GM12878 (cell line): ENCODE measurements at regions not wholly inside any gene's neighbourhood (a gene's known extent, or its start where the extent isn't known, plus 50 kb on each side); places are given as distances from the start of the nearest gene placed in this dataset.
A peak's percentile ranks its signal among the peaks of the same experiment; 100 is the strongest.

Source experiments
- ATAC-seq: fragments of 200-7000 bp; cut with Tn5 transposase; 3 replicates; pipeline ENCODE4 v1.9.1; 2020; ENCODE audit warnings: mild to moderate bottlenecking, moderate library complexity
- BruUV-seq: library from RNA; stranded (reverse); fragments of 400-500 nt; replicated peaks from 2 replicates; lab custom pipeline; 2021; lab: Mats Ljungman, UMichigan
- CTCF ChIA-PET: fragments of 300-600 bp; sonication (Branson Sonifier 250); formaldehyde crosslinking; extraction: SDS; loops from one replicate; lab custom pipeline; 2021; ENCODE audit warnings: inconsistent platforms; lab: Yijun Ruan, JAX
- POLR2A ChIA-PET: fragments of 350-600 bp; formaldehyde crosslinking; extraction: SDS; loops from one replicate; lab custom pipeline; 2021; ENCODE audit warnings: inconsistent platforms; lab: Charles Lee
- RAD21 ChIA-PET: fragments of 300-600 bp; sonication (Branson Sonifier 250); formaldehyde crosslinking; loops from one replicate; lab custom pipeline; 2023; ENCODE audit warnings: antibody characterized with exemption; ENCODE audit not compliant: unreplicated experiment; lab: Charles Lee
- SMC1A ChIA-PET: fragments of 300-600 bp; sonication (Branson Sonifier 250); formaldehyde crosslinking; loops from one replicate; lab custom pipeline; 2023; ENCODE audit not compliant: unreplicated experiment, uncharacterized antibody; lab: Charles Lee
- DNase-seq: peaks from one replicate; pipeline ENCODE4 v3.0.0-alpha.2; 2011; ENCODE audit warnings: low read depth, low spot score
- FAIRE-seq: peaks from 3 replicates; lab custom pipeline; 2011; peaks lifted over from hg19 to GRCh38; lab: Jason Lieb, UNC
- H2AFZ ChIP-seq: 2 replicates; pipeline ENCODE4 v1.6.0; 2011; ENCODE audit warnings: low read depth, low read length, control low read depth; ENCODE audit not compliant: control insufficient read depth
- H3K27ac ChIP-seq: 2 replicates; pipeline ENCODE4 v1.5.1; 2011; ENCODE audit warnings: control low read depth; ENCODE audit not compliant: control insufficient read depth, insufficient read depth
- H3K27me3 ChIP-seq, 2 experiments: replicated peaks in 1 of 2; 2 replicates each; pipeline versions ENCODE4 v1.6.0 to v1.6.1; 2011; ENCODE audit warnings: low read length in 1 of 2; ENCODE audit not compliant: control insufficient read depth in 2 of 2, insufficient read depth in 2 of 2
- H3K36me3 ChIP-seq, 2 experiments: 2 replicates each; pipeline ENCODE4 v1.5.1; 2011; ENCODE audit warnings: low read length in 1 of 2; ENCODE audit not compliant: control insufficient read depth in 2 of 2, insufficient read depth in 2 of 2
- H3K4me1 ChIP-seq: 2 replicates; pipeline ENCODE4 v1.6.1; 2011; ENCODE audit warnings: mild to moderate bottlenecking, low read length, moderate library complexity, mixed read lengths; ENCODE audit not compliant: control insufficient read depth, insufficient read depth
- H3K4me2 ChIP-seq: 2 replicates; pipeline ENCODE4 v1.6.0; 2011; ENCODE audit warnings: control low read depth; ENCODE audit not compliant: control insufficient read depth, insufficient read depth
- H3K4me3 ChIP-seq: fragments of 200-600 bp; sonication (generic); 2 replicates; pipeline ENCODE4 v1.5.1; 2016
- H3K79me2 ChIP-seq: 2 replicates; pipeline ENCODE4 v1.6.0; 2011; ENCODE audit warnings: low read length; ENCODE audit not compliant: control insufficient read depth, insufficient read depth
- H3K9ac ChIP-seq: 2 replicates; pipeline ENCODE4 v1.8.0; 2011; ENCODE audit warnings: low read length, control low read depth, mixed read lengths; ENCODE audit not compliant: control insufficient read depth, insufficient read depth
- H3K9me3 ChIP-seq: replicated peaks from 3 replicates; pipeline ENCODE4 v1.5.1; 2011; ENCODE audit warnings: mild to moderate bottlenecking, low read length; ENCODE audit not compliant: control insufficient read depth, insufficient read depth
- H4K20me1 ChIP-seq: 2 replicates; pipeline ENCODE4 v1.6.0; 2011; ENCODE audit not compliant: control insufficient read depth, insufficient read depth
- CHD4 ChIP-seq: fragments of 200-600 bp; sonication (generic); IDR thresholded peaks from 2 replicates; pipeline ENCODE4 v1.6.1; 2016; ENCODE audit warnings: mild to moderate bottlenecking
- EP300 ChIP-seq, 2 experiments: fragments of 150-350 bp in 1 of 2; IDR thresholded peaks; 2 replicates each; pipeline ENCODE4 v1.6.1; 2011 to 2012; ENCODE audit warnings: low read depth in 2 of 2, low read length in 2 of 2, borderline replicate concordance in 1 of 2, improper control_type of control experiment in 1 of 2, inconsistent platforms in 1 of 2; ENCODE audit not compliant: control insufficient read depth in 1 of 2
- IKZF1 ChIP-seq: fragments of 450-650 bp; conservative IDR thresholded peaks from 2 replicates; pipeline ENCODE4 v1.6.1; 2017; ENCODE audit warnings: antibody characterized with exemption, mild to moderate bottlenecking
- IKZF2 ChIP-seq, 2 experiments: fragments of 450-650 bp; IDR thresholded peaks; 2 replicates each; pipeline ENCODE4 v1.6.1; 2017; ENCODE audit warnings: mild to moderate bottlenecking in 2 of 2, moderate library complexity in 2 of 2
- MTA2 ChIP-seq: fragments of 450-650 bp; IDR thresholded peaks from 2 replicates; pipeline ENCODE4 v1.6.1; 2016; ENCODE audit warnings: low read depth, mild to moderate bottlenecking, moderate library complexity
- POLR2AphosphoS5 ChIP-seq: IDR thresholded peaks from 2 replicates; pipeline ENCODE4 v1.6.1; 2011; ENCODE audit warnings: mild to moderate bottlenecking, low read length, inconsistent platforms
- WGBS: methylation state at CpG from one replicate; pipeline ENCODE4 v1.1.6; 2016; ENCODE audit warnings: low lambda C conversion rate; ENCODE audit not compliant: insufficient replicate concordance, insufficient coverage; ENCODE audit errors: missing lambda C conversion rate; 5-methylcytosine and 5-hydroxymethylcytosine counted together
- in situ Hi-C: fragments of 300-500 bp; cut with MboI; formaldehyde crosslinking; loops from 9 replicates; pipeline ENCODE4 v1.14.3; 2018; ENCODE audit warnings: mixed read lengths
- intact Hi-C: fragments of 100-400 bp; cut with micrococcal nuclease; formaldehyde crosslinking; loops from one replicate; pipeline ENCODE4 v1.14.2; 2022; ENCODE audit not compliant: unreplicated experiment
- TF ChIP-seq, protein P1 (sequence below): fragments of 450-650 bp; IDR thresholded peaks from 2 replicates; pipeline ENCODE4 v1.6.1; 2018; ENCODE audit warnings: mild to moderate bottlenecking, low read depth, moderate library complexity; ENCODE audit not compliant: partially characterized antibody
- TF ChIP-seq, protein P2 (sequence below): fragments of 450-650 bp; IDR thresholded peaks from 2 replicates; pipeline ENCODE4 v1.6.1; 2016; ENCODE audit warnings: mild to moderate bottlenecking

DNA sequence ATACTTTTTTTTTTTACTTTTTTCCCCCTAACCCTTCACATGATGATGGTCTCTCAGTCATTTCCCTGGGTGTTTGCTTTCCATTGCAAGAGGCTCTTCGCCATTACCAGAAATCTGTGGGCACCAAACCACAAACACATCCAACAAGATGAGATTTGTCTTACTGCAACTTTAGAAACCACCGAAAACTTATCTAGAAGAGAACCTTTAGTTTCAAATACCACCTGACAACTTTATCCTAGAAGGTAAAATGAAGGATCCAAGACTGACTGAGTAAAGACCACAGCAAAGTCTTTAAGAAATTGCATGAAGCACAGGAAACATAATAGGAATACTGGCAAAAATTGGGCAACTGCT is 363.3 kb upstream of the MBL2 start (continued):
- 0 out of 4 replicates have a peak, but pooled peaks of 1 of the 2 experiments have one; percentile 7 for TF ChIP-seq EP300 (IDR thresholded peaks at IDR 0.05; ENCODE audit: borderline replicate concordance in 1 of 2, control insufficient read depth in 1 of 2, low read depth in 2 of 2, low read length in 2 of 2)
- TF ChIP-seq, protein P1, sequence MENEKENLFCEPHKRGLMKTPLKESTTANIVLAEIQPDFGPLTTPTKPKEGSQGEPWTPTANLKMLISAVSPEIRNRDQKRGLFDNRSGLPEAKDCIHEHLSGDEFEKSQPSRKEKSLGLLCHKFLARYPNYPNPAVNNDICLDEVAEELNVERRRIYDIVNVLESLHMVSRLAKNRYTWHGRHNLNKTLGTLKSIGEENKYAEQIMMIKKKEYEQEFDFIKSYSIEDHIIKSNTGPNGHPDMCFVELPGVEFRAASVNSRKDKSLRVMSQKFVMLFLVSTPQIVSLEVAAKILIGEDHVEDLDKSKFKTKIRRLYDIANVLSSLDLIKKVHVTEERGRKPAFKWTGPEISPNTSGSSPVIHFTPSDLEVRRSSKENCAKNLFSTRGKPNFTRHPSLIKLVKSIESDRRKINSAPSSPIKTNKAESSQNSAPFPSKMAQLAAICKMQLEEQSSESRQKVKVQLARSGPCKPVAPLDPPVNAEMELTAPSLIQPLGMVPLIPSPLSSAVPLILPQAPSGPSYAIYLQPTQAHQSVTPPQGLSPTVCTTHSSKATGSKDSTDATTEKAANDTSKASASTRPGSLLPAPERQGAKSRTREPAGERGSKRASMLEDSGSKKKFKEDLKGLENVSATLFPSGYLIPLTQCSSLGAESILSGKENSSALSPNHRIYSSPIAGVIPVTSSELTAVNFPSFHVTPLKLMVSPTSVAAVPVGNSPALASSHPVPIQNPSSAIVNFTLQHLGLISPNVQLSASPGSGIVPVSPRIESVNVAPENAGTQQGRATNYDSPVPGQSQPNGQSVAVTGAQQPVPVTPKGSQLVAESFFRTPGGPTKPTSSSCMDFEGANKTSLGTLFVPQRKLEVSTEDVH: no peak

DNA sequence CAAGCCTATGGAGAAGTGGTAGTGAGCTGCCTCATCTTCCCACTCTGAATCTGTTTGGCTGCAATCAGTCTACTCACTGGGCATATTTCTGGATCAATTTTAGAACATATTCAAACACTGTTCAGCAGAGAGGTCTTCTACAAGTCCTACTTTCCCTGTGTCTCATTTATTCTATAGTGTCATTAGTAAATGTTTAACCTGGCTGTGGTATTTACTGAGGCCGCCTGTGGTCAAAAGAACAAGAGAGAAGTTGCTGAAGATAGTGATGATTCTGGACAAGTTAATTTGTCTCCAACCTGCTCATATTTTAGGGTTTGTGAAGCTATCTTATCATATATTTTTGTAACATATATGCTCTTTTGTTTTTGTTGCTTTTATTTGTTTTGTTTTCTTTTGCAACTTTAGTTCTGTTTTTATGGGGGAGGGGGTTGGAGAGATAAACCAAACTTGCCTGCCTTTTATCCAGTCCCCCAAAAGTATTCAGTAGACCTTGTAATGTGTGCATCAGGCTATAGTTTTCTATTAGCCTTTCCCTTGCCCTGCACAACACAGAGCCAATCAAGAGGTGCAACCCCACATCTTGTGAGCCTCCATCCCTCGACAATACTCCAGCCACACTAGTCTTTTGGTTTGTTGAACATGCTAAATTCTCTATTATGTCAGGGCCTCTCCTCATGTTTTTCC is 362.8 kb upstream of the MBL2 start:
- ATAC-seq (peak; percentile 87), DNase-seq (no peak), FAIRE-seq (no peak)
- Histone ChIP-seq H3K4me3 (no peak overlapping the region), H3K27me3 (no peaks in the 10 kb centered on the region; a peak in 1 of 4 replicates), H3K4me2 (no peak overlapping the region), H3K79me2 (no peaks in the 10 kb centered on the region), H4K20me1 (no peaks in the 10 kb centered on the region), H3K9ac (no peak overlapping the region), H3K36me3 (no peaks in the 10 kb centered on the region), H3K4me1 (no peaks in the 10 kb centered on the region), H2AFZ (no peak overlapping the region), H3K27ac (no peak overlapping the region), H3K9me3 (no peaks in the 10 kb centered on the region)
- in situ Hi-C loops: no loop called here
- TF ChIP-seq POLR2AphosphoS5 (no peak), IKZF2 (IDR thresholded peaks at IDR 0.05) (peak in 1 of 2 experiments; percentile 40; a peak in 2 of 4 replicates), CHD4 (no peak), IKZF1 (peak; percentile 31), MTA2 (peak; percentile 56)
- TF ChIP-seq, protein P2, sequence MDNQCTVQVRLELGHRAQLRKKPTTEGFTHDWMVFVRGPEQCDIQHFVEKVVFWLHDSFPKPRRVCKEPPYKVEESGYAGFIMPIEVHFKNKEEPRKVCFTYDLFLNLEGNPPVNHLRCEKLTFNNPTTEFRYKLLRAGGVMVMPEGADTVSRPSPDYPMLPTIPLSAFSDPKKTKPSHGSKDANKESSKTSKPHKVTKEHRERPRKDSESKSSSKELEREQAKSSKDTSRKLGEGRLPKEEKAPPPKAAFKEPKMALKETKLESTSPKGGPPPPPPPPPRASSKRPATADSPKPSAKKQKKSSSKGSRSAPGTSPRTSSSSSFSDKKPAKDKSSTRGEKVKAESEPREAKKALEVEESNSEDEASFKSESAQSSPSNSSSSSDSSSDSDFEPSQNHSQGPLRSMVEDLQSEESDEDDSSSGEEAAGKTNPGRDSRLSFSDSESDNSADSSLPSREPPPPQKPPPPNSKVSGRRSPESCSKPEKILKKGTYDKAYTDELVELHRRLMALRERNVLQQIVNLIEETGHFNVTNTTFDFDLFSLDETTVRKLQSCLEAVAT: 0 out of 2 replicates have a peak, but pooled peaks have one; percentile 13
- WGBS: 0% methylated on average over 2 of the region's 2 CpGs
- intact Hi-C loops: loop anchor here (5.0 to 10.0 kb wide), 2 partner anchors 121 to 168 kb away; no protein-coding TSS in a partner anchor
- CTCF ChIA-PET: interaction anchor here (0.6 kb wide), 1 partner anchor 174 kb away, joined by 3 read pairs; no protein-coding TSS in a partner anchor
- RAD21 ChIA-PET: interaction anchor here (1.0 kb wide), 1 partner anchor 183 kb away, joined by 3 read pairs; no protein-coding TSS in a partner anchor
- POLR2A ChIA-PET: interaction anchor here (0.7 kb wide), 1 partner anchor 44 kb away, joined by 5 read pairs; no protein-coding TSS in a partner anchor
- SMC1A ChIA-PET: interaction anchor here (0.7 to 1.3 kb wide), 3 partner anchors 14 to 105 kb away, joined by 3 read pairs; no protein-coding TSS in a partner anchor
- BruUV-seq: no TSS peak
